ENCODE measurements at regions not wholly inside any gene's neighbourhood (a gene's known extent, or its start where the extent isn't known, plus 50 kb on each side); places are given as distances from the start of the nearest gene placed in this dataset.

DNA sequence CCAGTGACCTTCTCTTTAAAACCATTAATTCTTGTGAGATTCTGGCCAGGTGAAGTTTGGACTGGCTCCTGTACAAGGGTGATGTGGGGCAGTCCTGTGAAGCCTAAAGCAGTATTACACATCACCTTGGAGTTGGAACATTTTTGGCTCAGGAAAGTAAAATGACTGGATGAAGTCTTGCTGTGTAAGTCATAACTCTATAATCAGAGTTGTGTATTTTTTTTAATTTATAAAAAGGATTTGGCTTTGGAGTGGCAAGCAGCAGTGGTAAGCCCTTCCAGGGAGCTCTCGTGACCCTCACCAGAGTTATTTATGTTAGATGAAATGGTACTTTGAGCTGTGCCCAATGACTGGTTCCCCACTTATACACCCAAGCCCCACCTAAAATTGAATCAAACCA, 331.2 kb upstream of the DCBLD2 start:
- Histone ChIP-seq H2AFZ (no peak overlapping the region), H3K27me3 (no peaks in the 10 kb centered on the region), H3K9me3 (ENCODE audit: low read depth) (no peaks in the 10 kb centered on the region), H3K9me2 (replicated peaks; ENCODE audit: insufficient read depth) (no peaks in the 10 kb centered on the region), H3K79me2 (no peaks in the 10 kb centered on the region), H3K27ac (no peak overlapping the region), H3K4me3 (no peak overlapping the region), H3K36me3 (replicated peaks; ENCODE audit: insufficient read depth, low read depth) (no peaks in the 10 kb centered on the region), H3K4me1 (ENCODE audit: insufficient read depth) (no peaks in the 10 kb centered on the region), H3K4me2 (no peak overlapping the region), H4K20me1 (ENCODE audit: insufficient read depth, poor library complexity, severe bottlenecking) (no peaks in the 10 kb centered on the region)
- DNase-seq (ENCODE audit: low spot score): no peak
- TF ChIP-seq, protein P1, sequence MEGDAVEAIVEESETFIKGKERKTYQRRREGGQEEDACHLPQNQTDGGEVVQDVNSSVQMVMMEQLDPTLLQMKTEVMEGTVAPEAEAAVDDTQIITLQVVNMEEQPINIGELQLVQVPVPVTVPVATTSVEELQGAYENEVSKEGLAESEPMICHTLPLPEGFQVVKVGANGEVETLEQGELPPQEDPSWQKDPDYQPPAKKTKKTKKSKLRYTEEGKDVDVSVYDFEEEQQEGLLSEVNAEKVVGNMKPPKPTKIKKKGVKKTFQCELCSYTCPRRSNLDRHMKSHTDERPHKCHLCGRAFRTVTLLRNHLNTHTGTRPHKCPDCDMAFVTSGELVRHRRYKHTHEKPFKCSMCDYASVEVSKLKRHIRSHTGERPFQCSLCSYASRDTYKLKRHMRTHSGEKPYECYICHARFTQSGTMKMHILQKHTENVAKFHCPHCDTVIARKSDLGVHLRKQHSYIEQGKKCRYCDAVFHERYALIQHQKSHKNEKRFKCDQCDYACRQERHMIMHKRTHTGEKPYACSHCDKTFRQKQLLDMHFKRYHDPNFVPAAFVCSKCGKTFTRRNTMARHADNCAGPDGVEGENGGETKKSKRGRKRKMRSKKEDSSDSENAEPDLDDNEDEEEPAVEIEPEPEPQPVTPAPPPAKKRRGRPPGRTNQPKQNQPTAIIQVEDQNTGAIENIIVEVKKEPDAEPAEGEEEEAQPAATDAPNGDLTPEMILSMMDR (IDR thresholded peaks at IDR 0.05; ENCODE audit: poor library complexity): no peak
- TF ChIP-seq EZH2phosphoT487 (IDR thresholded peaks at IDR 0.05; ENCODE audit: low read depth, severe bottlenecking, unreplicated experiment) (no peak), EZH2 (IDR thresholded peaks at IDR 0.05; ENCODE audit: borderline replicate concordance) (no peak)
- 81% methylated on average over 1 of the region's 1 CpG for WGBS (ENCODE audit: low lambda C conversion rate, missing lambda C conversion rate)

GRCh38 chr3:99218468-99218867, 317.0 kb upstream of the DCBLD2 start:
- Histone ChIP-seq H2AFZ (no peak overlapping the region), H4K20me1 (ENCODE audit: insufficient read depth, poor library complexity, severe bottlenecking) (no peaks in the 10 kb centered on the region), H3K4me1 (ENCODE audit: insufficient read depth) (no peaks in the 10 kb centered on the region), H3K36me3 (replicated peaks; ENCODE audit: insufficient read depth, low read depth) (no peaks in the 10 kb centered on the region), H3K79me2 (no peaks in the 10 kb centered on the region), H3K4me3 (no peak overlapping the region), H3K9me2 (replicated peaks; ENCODE audit: insufficient read depth) (no peaks in the 10 kb centered on the region), H3K27me3 (no peaks in the 10 kb centered on the region), H3K9me3 (ENCODE audit: low read depth) (no peaks in the 10 kb centered on the region), H3K27ac (no peak overlapping the region), H3K4me2 (no peak overlapping the region)
- TF ChIP-seq, protein P1 (IDR thresholded peaks at IDR 0.05; ENCODE audit: poor library complexity): no peak
- TF ChIP-seq EZH2phosphoT487 (IDR thresholded peaks at IDR 0.05; ENCODE audit: low read depth, severe bottlenecking, unreplicated experiment): no peak
- no peak for TF ChIP-seq EZH2 (IDR thresholded peaks at IDR 0.05; ENCODE audit: borderline replicate concordance)
- no peak for DNase-seq (ENCODE audit: low spot score)
- WGBS (ENCODE audit: low lambda C conversion rate, missing lambda C conversion rate): 91% methylated on average over 1 of the region's 1 CpG

DNA sequence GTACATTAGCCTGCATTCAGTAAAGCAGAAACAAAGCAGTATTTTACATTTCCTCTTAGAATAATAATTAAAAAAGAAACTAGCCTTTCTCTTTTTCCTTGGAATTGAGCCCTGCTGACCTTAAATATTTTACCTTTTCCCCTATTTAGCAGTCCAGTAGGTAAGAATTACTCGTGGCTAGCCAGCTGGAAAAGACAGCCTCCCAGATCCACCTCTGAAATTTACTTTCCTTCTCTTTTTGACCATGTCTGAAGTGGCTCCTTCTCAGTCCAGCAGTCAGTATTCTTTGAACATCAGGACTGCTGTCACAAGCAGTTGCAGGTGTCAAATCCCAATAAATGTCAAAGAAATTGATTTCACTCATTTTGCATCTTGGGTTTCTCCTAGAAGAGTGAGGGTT, 311.5 kb upstream of the DCBLD2 start:
- DNase-seq (ENCODE audit: low spot score): no peak

More for the DNA sequence above, 311.5 kb upstream of the DCBLD2 start:
- no peaks in the 10 kb centered on the region for H3K79me2 ChIP-seq
- no peak overlapping the region for H2AFZ ChIP-seq
- TF ChIP-seq EZH2phosphoT487 (IDR thresholded peaks at IDR 0.05; ENCODE audit: low read depth, severe bottlenecking, unreplicated experiment): no peak
- TF ChIP-seq, protein P1 (IDR thresholded peaks at IDR 0.05; ENCODE audit: poor library complexity): no peak
- TF ChIP-seq EZH2 (IDR thresholded peaks at IDR 0.05; ENCODE audit: borderline replicate concordance): no peak
- H3K4me2 ChIP-seq: no peak overlapping the region
- no peaks in the 10 kb centered on the region for H3K9me3 ChIP-seq (ENCODE audit: low read depth)
- H3K4me3 ChIP-seq: no peak overlapping the region
- 52% methylated on average over 1 of the region's 1 CpG for WGBS (ENCODE audit: low lambda C conversion rate, missing lambda C conversion rate)
- H3K36me3 ChIP-seq (replicated peaks; ENCODE audit: insufficient read depth, low read depth): no peaks in the 10 kb centered on the region
- no peaks in the 10 kb centered on the region for H3K27me3 ChIP-seq
- no peaks in the 10 kb centered on the region for H4K20me1 ChIP-seq (ENCODE audit: insufficient read depth, poor library complexity, severe bottlenecking)
- no peaks in the 10 kb centered on the region for H3K4me1 ChIP-seq (ENCODE audit: insufficient read depth)
- no peak overlapping the region for H3K27ac ChIP-seq
- H3K9me2 ChIP-seq (replicated peaks; ENCODE audit: insufficient read depth): no peaks in the 10 kb centered on the region
